GM21381 (cell line): ENCODE measurements at regions not wholly inside any gene's neighbourhood (a gene's known extent, or its start where the extent isn't known, plus 50 kb on each side); places are given as distances from the start of the nearest gene placed in this dataset.
"Not testable (repeated sequence)": the region's sequence is repeated elsewhere in the genome, so short reads cannot be mapped to it uniquely, and the experiment has no call there.

Experiments
- ATAC-seq: cut with Tn5 transposase; IDR thresholded peaks from one replicate; pipeline ENCODE4 v1.9.1; 2021; ENCODE audit warnings: mild to moderate bottlenecking, moderate library complexity; ENCODE audit not compliant: unreplicated experiment

- no peak for ATAC-seq
Measured at GRCh38 chr4:114087596-114088230, 108.3 kb upstream of the ARSJ start.

- no peak for ATAC-seq
Measured at GRCh38 chr4:114088481-114088880, 109.0 kb upstream of the ARSJ start.

GRCh38 chr4:114091546-114091945 is 112.1 kb upstream of the ARSJ start:
- ATAC-seq, result no peak

GRCh38 chr4:114093221-114093715 is 113.8 kb upstream of the ARSJ start:
- ATAC-seq, result no peak

GRCh38 chr4:114100288-114101031 is 121.0 kb upstream of the ARSJ start:
- ATAC-seq, result no peak

- ATAC-seq, result peak; percentile 47
Measured at GRCh38 chr4:114103908-114104307, 124.5 kb upstream of the ARSJ start.

GRCh38 chr4:114108869-114109268 is 129.4 kb upstream of the ARSJ start:
- peak; percentile 48 for ATAC-seq

- no peak for ATAC-seq
Measured at GRCh38 chr4:114109776-114110175, 130.3 kb upstream of the ARSJ start.

- ATAC-seq, result no peak
Measured at GRCh38 chr4:114115526-114115925, 136.1 kb upstream of the ARSJ start.

GRCh38 chr4:114116861-114117260 is 137.4 kb upstream of the ARSJ start:
- no peak for ATAC-seq

GRCh38 chr4:114121221-114121620 is 141.8 kb upstream of the ARSJ start:
- ATAC-seq, result no peak

- ATAC-seq, result no peak
Measured at GRCh38 chr4:114132199-114132598, 152.8 kb upstream of the ARSJ start.

GRCh38 chr4:114132830-114133229 is 153.4 kb upstream of the ARSJ start:
- peak; percentile 64 for ATAC-seq

- ATAC-seq, result no peak
Measured at GRCh38 chr4:114136069-114136468, 156.6 kb upstream of the ARSJ start.

- ATAC-seq, result no peak
Measured at GRCh38 chr4:114137984-114138383, 158.5 kb upstream of the ARSJ start.

- no peak for ATAC-seq
Measured at GRCh38 chr4:114146947-114147618, 167.6 kb upstream of the ARSJ start.

GRCh38 chr4:114147619-114148208 is 168.3 kb upstream of the ARSJ start:
- ATAC-seq, result not testable (repeated sequence)

GRCh38 chr4:114148372-114149070 is 169.1 kb upstream of the ARSJ start:
- ATAC-seq, result not testable (repeated sequence)

- ATAC-seq, result no peak
Measured at GRCh38 chr4:114156371-114156770, 176.9 kb upstream of the ARSJ start.

GRCh38 chr4:114161809-114162208 is 182.4 kb upstream of the ARSJ start:
- ATAC-seq, result no peak

GRCh38 chr4:114163051-114163450 is 183.6 kb upstream of the ARSJ start:
- no peak for ATAC-seq
